Suprapubic skin (tissue), 3 donors: ENCODE measurements at regions not wholly inside any gene's neighbourhood (a gene's known extent, or its start where the extent isn't known, plus 50 kb on each side); places are given as distances from the start of the nearest gene placed in this dataset.

ENCODE experiments used
- POLR2A ChIP-seq, 2 donors: fragments of 450-650 bp; IDR thresholded peaks; one replicate each; pipeline ENCODE4 v1.6.1; 2017; ENCODE audit warnings: antibody characterized with exemption in 2 of 2, mild to moderate bottlenecking in 2 of 2, moderate library complexity in 2 of 2
- TF ChIP-seq, protein P1 (sequence below), 2 donors: fragments of 200-600 bp in 1 of 2; fragments of 450-650 bp in 1 of 2; sonication (generic) in 1 of 2; IDR thresholded peaks; one replicate each; pipeline ENCODE4 v1.5.1; 2016 to 2019; ENCODE audit warnings: antibody characterized with exemption in 2 of 2, mild to moderate bottlenecking in 1 of 2, moderate library complexity in 1 of 2

DNA sequence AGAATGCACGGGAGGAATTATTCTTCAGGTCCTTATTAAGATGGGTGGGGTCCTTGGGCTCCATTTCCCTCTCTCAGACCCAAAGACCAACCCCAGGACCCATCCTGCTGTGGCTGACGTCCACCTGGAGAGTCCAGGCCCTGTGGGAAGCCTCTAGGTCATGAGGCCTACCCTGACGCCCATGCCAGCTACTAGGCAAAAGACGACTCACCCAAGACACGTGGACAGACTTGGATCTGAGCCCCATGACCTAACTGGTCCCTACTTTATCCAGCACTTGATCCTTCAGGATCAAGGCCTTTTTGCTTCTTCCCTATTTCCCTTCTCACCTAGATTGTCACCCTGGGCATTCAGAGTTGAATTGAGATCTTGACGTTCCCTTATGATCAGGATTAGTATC lies 56.0 kb upstream of the CASZ1 start:
- TF ChIP-seq, protein P1, sequence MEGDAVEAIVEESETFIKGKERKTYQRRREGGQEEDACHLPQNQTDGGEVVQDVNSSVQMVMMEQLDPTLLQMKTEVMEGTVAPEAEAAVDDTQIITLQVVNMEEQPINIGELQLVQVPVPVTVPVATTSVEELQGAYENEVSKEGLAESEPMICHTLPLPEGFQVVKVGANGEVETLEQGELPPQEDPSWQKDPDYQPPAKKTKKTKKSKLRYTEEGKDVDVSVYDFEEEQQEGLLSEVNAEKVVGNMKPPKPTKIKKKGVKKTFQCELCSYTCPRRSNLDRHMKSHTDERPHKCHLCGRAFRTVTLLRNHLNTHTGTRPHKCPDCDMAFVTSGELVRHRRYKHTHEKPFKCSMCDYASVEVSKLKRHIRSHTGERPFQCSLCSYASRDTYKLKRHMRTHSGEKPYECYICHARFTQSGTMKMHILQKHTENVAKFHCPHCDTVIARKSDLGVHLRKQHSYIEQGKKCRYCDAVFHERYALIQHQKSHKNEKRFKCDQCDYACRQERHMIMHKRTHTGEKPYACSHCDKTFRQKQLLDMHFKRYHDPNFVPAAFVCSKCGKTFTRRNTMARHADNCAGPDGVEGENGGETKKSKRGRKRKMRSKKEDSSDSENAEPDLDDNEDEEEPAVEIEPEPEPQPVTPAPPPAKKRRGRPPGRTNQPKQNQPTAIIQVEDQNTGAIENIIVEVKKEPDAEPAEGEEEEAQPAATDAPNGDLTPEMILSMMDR (IDR thresholded peaks at IDR 0.05): no peak
- TF ChIP-seq POLR2A (IDR thresholded peaks at IDR 0.05): no peak
